ENCODE measurements at regions not wholly inside any gene's neighbourhood (a gene's known extent, or its start where the extent isn't known, plus 50 kb on each side); places are given as distances from the start of the nearest gene placed in this dataset.

DNA sequence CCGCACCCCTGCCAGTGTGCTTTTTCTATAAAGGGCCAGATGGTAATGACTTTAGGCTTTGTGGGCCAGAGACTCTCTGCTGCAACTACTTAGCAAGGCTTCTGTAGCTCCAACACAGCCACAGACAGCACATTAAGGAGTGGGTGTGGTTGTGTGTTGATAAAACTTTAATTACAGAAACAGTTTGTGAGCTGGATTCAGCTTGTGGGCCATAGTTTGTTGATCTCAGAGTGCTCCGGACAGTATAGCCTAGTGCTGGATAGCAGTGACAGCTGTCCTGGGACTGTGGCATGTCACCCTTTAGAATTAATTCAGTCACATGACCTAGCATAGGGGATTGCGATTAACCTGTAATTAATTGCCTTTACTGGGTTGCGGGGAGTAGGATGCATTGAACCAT is 109.7 kb downstream of the ZNF664 start:
- Histone ChIP-seq H3K36me3 (ENCODE audit: insufficient read depth, low read length) (no peaks in the 10 kb centered on the region), H3K9me3 (ENCODE audit: low read depth, low read length) (no peaks in the 10 kb centered on the region), H3K27ac (ENCODE audit: low read depth, low read length) (no peak overlapping the region), H3K79me2 (ENCODE audit: insufficient read depth, low read length) (no peaks in the 10 kb centered on the region), H3K27me3 (ENCODE audit: insufficient read depth, low read length) (no peaks in the 10 kb centered on the region), H3K4me3 (ENCODE audit: insufficient read depth, low read length) (no peak overlapping the region), H2AFZ (ENCODE audit: low read length) (no peak overlapping the region), H3K4me1 (ENCODE audit: insufficient read depth, low read length) (no peaks in the 10 kb centered on the region), H3K4me2 (ENCODE audit: insufficient read depth, low read length) (no peak overlapping the region), H4K20me1 (ENCODE audit: insufficient read depth, low read length) (no peaks in the 10 kb centered on the region)
- TF ChIP-seq, protein P1, sequence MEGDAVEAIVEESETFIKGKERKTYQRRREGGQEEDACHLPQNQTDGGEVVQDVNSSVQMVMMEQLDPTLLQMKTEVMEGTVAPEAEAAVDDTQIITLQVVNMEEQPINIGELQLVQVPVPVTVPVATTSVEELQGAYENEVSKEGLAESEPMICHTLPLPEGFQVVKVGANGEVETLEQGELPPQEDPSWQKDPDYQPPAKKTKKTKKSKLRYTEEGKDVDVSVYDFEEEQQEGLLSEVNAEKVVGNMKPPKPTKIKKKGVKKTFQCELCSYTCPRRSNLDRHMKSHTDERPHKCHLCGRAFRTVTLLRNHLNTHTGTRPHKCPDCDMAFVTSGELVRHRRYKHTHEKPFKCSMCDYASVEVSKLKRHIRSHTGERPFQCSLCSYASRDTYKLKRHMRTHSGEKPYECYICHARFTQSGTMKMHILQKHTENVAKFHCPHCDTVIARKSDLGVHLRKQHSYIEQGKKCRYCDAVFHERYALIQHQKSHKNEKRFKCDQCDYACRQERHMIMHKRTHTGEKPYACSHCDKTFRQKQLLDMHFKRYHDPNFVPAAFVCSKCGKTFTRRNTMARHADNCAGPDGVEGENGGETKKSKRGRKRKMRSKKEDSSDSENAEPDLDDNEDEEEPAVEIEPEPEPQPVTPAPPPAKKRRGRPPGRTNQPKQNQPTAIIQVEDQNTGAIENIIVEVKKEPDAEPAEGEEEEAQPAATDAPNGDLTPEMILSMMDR (IDR thresholded peaks at IDR 0.05; ENCODE audit: extremely low read depth, low read depth, low read length): no peak
- no peak for DNase-seq (ENCODE audit: insufficient read length, low spot score, missing footprints)

DNA sequence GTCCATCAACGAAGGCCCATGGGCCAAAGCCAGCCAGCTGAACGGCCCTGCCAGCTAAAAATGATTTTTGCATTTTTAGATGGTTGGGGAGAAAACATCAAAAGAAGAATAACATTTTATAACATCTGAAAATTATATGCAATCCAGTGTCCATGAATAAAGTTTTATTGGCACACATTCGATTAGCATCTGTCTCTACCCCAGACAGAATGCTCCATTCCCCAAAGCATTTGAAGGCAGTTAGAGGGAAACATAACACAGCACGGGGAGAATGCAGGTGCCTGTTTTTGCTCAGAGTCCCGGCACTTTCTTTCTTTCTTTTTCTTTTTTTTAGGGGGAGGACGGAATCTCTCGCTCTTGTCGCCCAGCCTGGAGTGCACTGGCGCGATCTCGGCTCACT is 110.7 kb downstream of the ZNF664 start:
- H3K4me2 ChIP-seq (ENCODE audit: insufficient read depth, low read length): no peak overlapping the region
- H3K9me3 ChIP-seq (ENCODE audit: low read depth, low read length): no peaks in the 10 kb centered on the region
- DNase-seq (ENCODE audit: insufficient read length, low spot score, missing footprints): no peak
- no peaks in the 10 kb centered on the region for H4K20me1 ChIP-seq (ENCODE audit: insufficient read depth, low read length)
- no peaks in the 10 kb centered on the region for H3K36me3 ChIP-seq (ENCODE audit: insufficient read depth, low read length)
- H3K27ac ChIP-seq (ENCODE audit: low read depth, low read length): no peak overlapping the region
- H3K79me2 ChIP-seq (ENCODE audit: insufficient read depth, low read length): no peaks in the 10 kb centered on the region
- H3K4me1 ChIP-seq (ENCODE audit: insufficient read depth, low read length): no peaks in the 10 kb centered on the region
- H3K27me3 ChIP-seq (ENCODE audit: insufficient read depth, low read length): no peaks in the 10 kb centered on the region
- no peak overlapping the region for H3K4me3 ChIP-seq (ENCODE audit: insufficient read depth, low read length)
- TF ChIP-seq, protein P1 (IDR thresholded peaks at IDR 0.05; ENCODE audit: extremely low read depth, low read depth, low read length): no peak
- H2AFZ ChIP-seq (ENCODE audit: low read length): no peak overlapping the region

DNA sequence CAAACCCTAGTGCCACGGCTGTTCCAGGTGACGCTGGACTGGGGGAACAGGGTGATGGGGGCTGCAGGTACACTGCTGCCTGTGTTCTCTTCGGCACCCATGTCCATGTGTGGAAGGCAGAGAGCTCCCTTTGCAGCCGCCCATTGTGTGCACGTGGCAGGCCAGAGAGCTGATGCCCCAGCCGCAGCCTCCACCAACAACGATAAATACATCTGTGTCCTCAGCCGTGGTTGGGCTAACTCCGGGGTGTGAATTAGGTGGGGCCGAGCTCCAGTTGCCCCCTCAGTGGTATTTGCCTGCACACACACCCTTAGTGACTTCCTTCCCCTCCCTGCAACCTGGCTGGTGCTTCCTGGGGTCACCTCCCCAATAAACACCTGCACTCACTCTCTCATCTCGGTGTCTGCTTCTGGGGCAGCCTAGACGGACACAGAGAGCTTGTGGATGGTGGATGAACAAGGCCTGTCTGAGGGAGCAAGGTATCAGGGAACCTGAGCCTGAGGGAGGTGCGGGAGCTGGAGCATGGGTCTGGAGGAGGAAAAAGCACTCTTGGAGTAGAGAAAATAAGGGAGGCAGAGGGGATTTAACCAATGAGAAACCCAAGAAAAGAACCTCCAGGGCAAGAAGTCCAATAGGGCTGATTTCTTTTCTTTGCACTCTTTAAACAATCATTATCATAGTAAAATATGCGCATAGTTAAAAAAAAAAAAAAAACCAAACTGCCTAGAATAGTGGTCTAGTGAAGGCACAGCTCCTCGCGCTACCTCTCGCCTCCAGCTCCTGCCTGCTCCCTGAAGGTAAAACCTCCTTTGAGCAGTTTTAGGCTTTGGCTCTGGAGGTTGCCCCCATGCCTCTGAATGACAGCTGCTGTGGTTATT is 112.6 kb downstream of the ZNF664 start:
- no peaks in the 10 kb centered on the region for H3K36me3 ChIP-seq (ENCODE audit: insufficient read depth, low read length)
- H3K79me2 ChIP-seq (ENCODE audit: insufficient read depth, low read length): no peaks in the 10 kb centered on the region
- H4K20me1 ChIP-seq (ENCODE audit: insufficient read depth, low read length): no peaks in the 10 kb centered on the region
- no peak for DNase-seq (ENCODE audit: insufficient read length, low spot score, missing footprints)
- TF ChIP-seq, protein P1 (IDR thresholded peaks at IDR 0.05; ENCODE audit: extremely low read depth, low read depth, low read length): no peak
- no peak overlapping the region for H3K4me3 ChIP-seq (ENCODE audit: insufficient read depth, low read length)
- H3K9me3 ChIP-seq (ENCODE audit: low read depth, low read length): no peaks in the 10 kb centered on the region
- no peak overlapping the region for H3K4me2 ChIP-seq (ENCODE audit: insufficient read depth, low read length)
- H3K4me1 ChIP-seq (ENCODE audit: insufficient read depth, low read length): no peaks in the 10 kb centered on the region
- H3K27me3 ChIP-seq (ENCODE audit: insufficient read depth, low read length): no peaks in the 10 kb centered on the region
- H2AFZ ChIP-seq (ENCODE audit: low read length): no peak overlapping the region
- no peak overlapping the region for H3K27ac ChIP-seq (ENCODE audit: low read depth, low read length)

DNA sequence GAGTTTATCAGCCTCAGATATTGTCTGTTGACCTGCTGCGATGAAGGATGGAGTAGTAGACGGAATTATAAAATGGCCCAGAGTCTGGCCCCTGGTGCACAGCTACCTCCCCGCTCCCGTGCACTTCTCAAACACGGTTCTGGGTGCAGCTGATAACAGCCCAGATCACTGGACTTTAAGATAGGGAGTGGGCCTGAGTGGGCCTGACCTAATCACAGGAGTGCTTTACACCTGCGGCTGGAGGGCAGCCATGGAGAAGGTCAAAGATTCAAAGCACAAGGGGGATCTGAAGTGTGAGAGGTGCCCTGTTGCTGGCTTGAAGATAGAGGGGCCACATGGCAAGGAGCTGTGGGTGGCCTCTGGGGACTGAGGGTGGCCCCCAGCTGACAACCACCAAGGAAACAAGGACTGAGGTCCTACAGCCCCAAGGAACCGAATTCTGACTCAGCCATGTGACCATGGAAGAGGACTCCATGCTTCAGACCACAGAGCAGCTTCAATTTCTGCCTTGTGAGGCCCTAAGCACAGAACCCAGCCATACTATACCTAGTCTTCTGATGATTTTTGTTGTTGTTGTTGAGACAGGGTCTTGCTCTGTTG is 113.4 kb downstream of the ZNF664 start:
- Histone ChIP-seq H3K9me3 (ENCODE audit: low read depth, low read length) (no peaks in the 10 kb centered on the region), H3K36me3 (ENCODE audit: insufficient read depth, low read length) (no peaks in the 10 kb centered on the region), H3K4me3 (ENCODE audit: insufficient read depth, low read length) (no peak overlapping the region), H3K4me2 (ENCODE audit: insufficient read depth, low read length) (no peak overlapping the region), H3K79me2 (ENCODE audit: insufficient read depth, low read length) (no peaks in the 10 kb centered on the region), H3K27me3 (ENCODE audit: insufficient read depth, low read length) (no peaks in the 10 kb centered on the region), H2AFZ (ENCODE audit: low read length) (no peak overlapping the region), H3K27ac (ENCODE audit: low read depth, low read length) (no peak overlapping the region), H4K20me1 (ENCODE audit: insufficient read depth, low read length) (no peaks in the 10 kb centered on the region), H3K4me1 (ENCODE audit: insufficient read depth, low read length) (no peaks in the 10 kb centered on the region)
- TF ChIP-seq, protein P1 (IDR thresholded peaks at IDR 0.05; ENCODE audit: extremely low read depth, low read depth, low read length): no peak
- DNase-seq (ENCODE audit: insufficient read length, low spot score, missing footprints): peak; percentile 78
